ENCODE measurements at regions not wholly inside any gene's neighbourhood (a gene's known extent, or its start where the extent isn't known, plus 50 kb on each side); places are given as distances from the start of the nearest gene placed in this dataset.
A peak's percentile ranks its signal among the peaks of the same experiment; 100 is the strongest.

GRCh38 chr2:234763002-234763873 lies 188.6 kb upstream of the SH3BP4 start:
- no peak for DNase-seq

- no peak for DNase-seq
These were observed 189.9 kb upstream of the SH3BP4 start for GRCh38 chr2:234761910-234762309.

- no peak for DNase-seq
These were observed 197.7 kb upstream of the SH3BP4 start for GRCh38 chr2:234754126-234754525.

- DNase-seq: no peak
These were observed 198.1 kb upstream of the SH3BP4 start for GRCh38 chr2:234753701-234754100.

GRCh38 chr2:234752966-234753365 lies 198.9 kb upstream of the SH3BP4 start:
- DNase-seq: no peak

- DNase-seq: peak; percentile 10
These were observed 200.4 kb upstream of the SH3BP4 start for GRCh38 chr2:234751275-234751973.

- DNase-seq: no peak
These were observed 203.8 kb upstream of the SH3BP4 start for GRCh38 chr2:234747833-234748559.

GRCh38 chr2:234747032-234747431 lies 204.8 kb upstream of the SH3BP4 start:
- DNase-seq: no peak

GRCh38 chr2:234745347-234745746 lies 206.5 kb upstream of the SH3BP4 start:
- no peak for DNase-seq

GRCh38 chr2:234741976-234742375 lies 209.8 kb upstream of the SH3BP4 start:
- DNase-seq: no peak

GRCh38 chr2:234739061-234739460 lies 212.8 kb upstream of the SH3BP4 start:
- no peak for DNase-seq

- no peak for DNase-seq
These were observed 216.0 kb upstream of the SH3BP4 start for GRCh38 chr2:234735829-234736228.

- DNase-seq: no peak
These were observed 217.8 kb upstream of the SH3BP4 start for GRCh38 chr2:234733795-234734600.

- no peak for DNase-seq
These were observed 218.7 kb upstream of the SH3BP4 start for GRCh38 chr2:234733093-234733489.

- DNase-seq: no peak
These were observed 219.3 kb upstream of the SH3BP4 start for GRCh38 chr2:234732404-234733092.

- DNase-seq: no peak
These were observed 220.6 kb upstream of the SH3BP4 start for GRCh38 chr2:234731236-234731635.

GRCh38 chr2:234730066-234730640 lies 221.7 kb upstream of the SH3BP4 start:
- DNase-seq: no peak

- no peak for DNase-seq
These were observed 226.1 kb upstream of the SH3BP4 start for GRCh38 chr2:234725528-234726264.

GRCh38 chr2:234724850-234725249 lies 227.0 kb upstream of the SH3BP4 start:
- no peak for DNase-seq

- no peak for DNase-seq
These were observed 226.5 kb upstream of the ARL4C start for GRCh38 chr2:234723400-234723799.

- no peak for DNase-seq
These were observed 225.3 kb upstream of the ARL4C start for GRCh38 chr2:234722176-234722575.
